SK-N-MC (cell line): ENCODE measurements at regions not wholly inside any gene's neighbourhood (a gene's known extent, or its start where the extent isn't known, plus 50 kb on each side); places are given as distances from the start of the nearest gene placed in this dataset.

Source experiments
- DNase-seq: peaks from one replicate; pipeline ENCODE4 v3.0.0-alpha.2; 2011; ENCODE audit warnings: low read depth, low spot score
- H3K27ac ChIP-seq: fragments of 200-600 bp; sonication (generic); 2 replicates; pipeline ENCODE4 v1.5.1; 2016; ENCODE audit warnings: mixed run types
- H3K36me3 ChIP-seq: fragments of 200-600 bp; sonication (generic); 2 replicates; pipeline ENCODE4 v1.6.1; 2017; ENCODE audit warnings: antibody characterized with exemption, low read length, mixed read lengths; ENCODE audit not compliant: insufficient read depth
- H3K4me3 ChIP-seq: fragments of 200-600 bp; sonication (generic); 2 replicates; pipeline ENCODE4 v1.5.1; 2016
- H3K9ac ChIP-seq: fragments of 200-600 bp; sonication (generic); 2 replicates; pipeline ENCODE4 v1.8.0; 2017; ENCODE audit warnings: mixed run types, mixed read lengths; ENCODE audit not compliant: insufficient read length
- H3K9me3 ChIP-seq: fragments of 200-600 bp; sonication (generic); 2 replicates; pipeline ENCODE4 v1.6.1; 2017; ENCODE audit warnings: low read depth, mild to moderate bottlenecking, antibody characterized with exemption, low read length, moderate library complexity, mixed read lengths
- EZH2 ChIP-seq: fragments of 200-600 bp; sonication (generic); IDR thresholded peaks from one replicate; pipeline ENCODE4 v1.6.1; 2017; ENCODE audit warnings: antibody characterized with exemption
- FOXP2 ChIP-seq: optimal IDR thresholded peaks from 2 replicates; pipeline ENCODE3; 2011; ENCODE audit warnings: mild to moderate bottlenecking, moderate library complexity; ENCODE audit not compliant: insufficient read depth; ENCODE audit errors: extremely low read length, control extremely low read depth
- POLR2AphosphoS5 ChIP-seq: IDR thresholded peaks from 2 replicates; pipeline ENCODE4 v1.6.1; 2012; ENCODE audit warnings: mild to moderate bottlenecking, low read depth, low read length, borderline replicate concordance

- DNase-seq: no peak
- TF ChIP-seq FOXP2 (no peak), POLR2AphosphoS5 (no peak), EZH2 (no peak)
- Histone ChIP-seq H3K36me3 (no peaks in the 10 kb centered on the region), H3K9ac (no peak overlapping the region), H3K27ac (no peak overlapping the region), H3K9me3 (no peaks in the 10 kb centered on the region), H3K4me3 (no peak overlapping the region)
Observed at GRCh38 chr5:6236858-6237481, 141.4 kb downstream of the MED10 start.

- H3K9me3 ChIP-seq: no peaks in the 10 kb centered on the region
- no peak for DNase-seq
- TF ChIP-seq EZH2: no peak
- TF ChIP-seq POLR2AphosphoS5: no peak
- TF ChIP-seq FOXP2: no peak
- H3K27ac ChIP-seq: no peak overlapping the region
- no peaks in the 10 kb centered on the region for H3K36me3 ChIP-seq
- no peak overlapping the region for H3K4me3 ChIP-seq
- no peak overlapping the region for H3K9ac ChIP-seq
Observed at GRCh38 chr5:6236170-6236793, 142.1 kb downstream of the MED10 start.

- Histone ChIP-seq H3K4me3 (no peak overlapping the region), H3K9me3 (no peaks in the 10 kb centered on the region), H3K27ac (no peak overlapping the region), H3K36me3 (no peaks in the 10 kb centered on the region), H3K9ac (no peak overlapping the region)
- no peak for TF ChIP-seq FOXP2
- no peak for DNase-seq
Observed at GRCh38 chr5:6235726-6236125, 142.6 kb downstream of the MED10 start.

GRCh38 chr5:6228257-6229250 lies 149.8 kb downstream of the MED10 start:
- no peaks in the 10 kb centered on the region for H3K9me3 ChIP-seq
- H3K9ac ChIP-seq: no peak overlapping the region
- no peak for TF ChIP-seq POLR2AphosphoS5
- TF ChIP-seq EZH2: no peak
- TF ChIP-seq FOXP2: no peak
- no peak overlapping the region for H3K27ac ChIP-seq
- H3K4me3 ChIP-seq: no peak overlapping the region
- H3K36me3 ChIP-seq: no peaks in the 10 kb centered on the region
- DNase-seq: no peak

- no peak for TF ChIP-seq EZH2
- TF ChIP-seq FOXP2: no peak
- TF ChIP-seq POLR2AphosphoS5: no peak
- Histone ChIP-seq H3K4me3 (no peak overlapping the region), H3K9me3 (no peaks in the 10 kb centered on the region), H3K36me3 (no peaks in the 10 kb centered on the region), H3K27ac (no peak overlapping the region), H3K9ac (no peak overlapping the region)
- no peak for DNase-seq
Observed at GRCh38 chr5:6225121-6225607, 153.2 kb downstream of the MED10 start.

- H3K27ac ChIP-seq: no peak overlapping the region
- no peak for DNase-seq
- TF ChIP-seq EZH2: no peak
- TF ChIP-seq FOXP2: no peak
- no peak for TF ChIP-seq POLR2AphosphoS5
- H3K9me3 ChIP-seq: no peaks in the 10 kb centered on the region
- H3K9ac ChIP-seq: no peak overlapping the region
- H3K36me3 ChIP-seq: no peaks in the 10 kb centered on the region
- H3K4me3 ChIP-seq: no peak overlapping the region
Observed at GRCh38 chr5:6224406-6224805, 153.9 kb downstream of the MED10 start.

GRCh38 chr5:6222899-6223298 lies 155.4 kb downstream of the MED10 start:
- Histone ChIP-seq H3K4me3 (no peak overlapping the region), H3K9me3 (no peaks in the 10 kb centered on the region), H3K27ac (no peak overlapping the region), H3K9ac (no peak overlapping the region), H3K36me3 (no peaks in the 10 kb centered on the region)
- no peak for DNase-seq
- TF ChIP-seq FOXP2 (no peak), POLR2AphosphoS5 (no peak), EZH2 (no peak)

GRCh38 chr5:6222121-6222520 lies 156.2 kb downstream of the MED10 start:
- no peak for TF ChIP-seq POLR2AphosphoS5
- TF ChIP-seq FOXP2: no peak
- no peak for TF ChIP-seq EZH2
- DNase-seq: no peak
- Histone ChIP-seq H3K9me3 (no peaks in the 10 kb centered on the region), H3K27ac (no peak overlapping the region), H3K4me3 (no peak overlapping the region), H3K36me3 (no peaks in the 10 kb centered on the region), H3K9ac (no peak overlapping the region)
